Activated CD4-positive, alpha-beta T cell treated with anti-CD3 and anti-CD28 coated beads, Interleukin-2, amount 10 ng/mL, durations not matched to agents 7 days and 5 days (primary cell): ENCODE measurements at regions not wholly inside any gene's neighbourhood (a gene's known extent, or its start where the extent isn't known, plus 50 kb on each side); places are given as distances from the start of the nearest gene placed in this dataset.

Source experiments
- CTCF ChIA-PET: fragments of 350-600 bp; sonication (Branson Sonifier 250); formaldehyde crosslinking; loops from one replicate; lab custom pipeline; 2021; ENCODE audit warnings: antibody characterized with exemption; lab: Charles Lee
- POLR2A ChIA-PET: fragments of 350-600 bp; sonication (Branson Sonifier 250); formaldehyde crosslinking; loops from one replicate; lab custom pipeline; 2021; ENCODE audit warnings: antibody characterized with exemption; lab: Charles Lee
- DNase-seq: peaks from one replicate; pipeline ENCODE4 v3.0.0-alpha.2; 2020
- H3K27ac Mint-ChIP-seq: one replicate; pipeline ENCODE4 v1.8.0; 2021; ENCODE audit warnings: mild to moderate bottlenecking, moderate library complexity, mixed read lengths
- H3K27me3 Mint-ChIP-seq: one replicate; pipeline ENCODE4 v1.8.0; 2021; ENCODE audit warnings: mixed read lengths
- H3K36me3 Mint-ChIP-seq: one replicate; pipeline ENCODE4 v1.8.0; 2021; ENCODE audit warnings: low read depth, mixed read lengths
- H3K4me1 Mint-ChIP-seq: one replicate; pipeline ENCODE4 v1.8.0; 2021; ENCODE audit warnings: mixed read lengths
- H3K4me3 Mint-ChIP-seq: one replicate; pipeline ENCODE4 v1.8.0; 2021; ENCODE audit warnings: mild to moderate bottlenecking, moderate library complexity, mixed read lengths
- H3K9me3 Mint-ChIP-seq: one replicate; pipeline ENCODE4 v1.8.0; 2021; ENCODE audit warnings: mixed read lengths

DNA sequence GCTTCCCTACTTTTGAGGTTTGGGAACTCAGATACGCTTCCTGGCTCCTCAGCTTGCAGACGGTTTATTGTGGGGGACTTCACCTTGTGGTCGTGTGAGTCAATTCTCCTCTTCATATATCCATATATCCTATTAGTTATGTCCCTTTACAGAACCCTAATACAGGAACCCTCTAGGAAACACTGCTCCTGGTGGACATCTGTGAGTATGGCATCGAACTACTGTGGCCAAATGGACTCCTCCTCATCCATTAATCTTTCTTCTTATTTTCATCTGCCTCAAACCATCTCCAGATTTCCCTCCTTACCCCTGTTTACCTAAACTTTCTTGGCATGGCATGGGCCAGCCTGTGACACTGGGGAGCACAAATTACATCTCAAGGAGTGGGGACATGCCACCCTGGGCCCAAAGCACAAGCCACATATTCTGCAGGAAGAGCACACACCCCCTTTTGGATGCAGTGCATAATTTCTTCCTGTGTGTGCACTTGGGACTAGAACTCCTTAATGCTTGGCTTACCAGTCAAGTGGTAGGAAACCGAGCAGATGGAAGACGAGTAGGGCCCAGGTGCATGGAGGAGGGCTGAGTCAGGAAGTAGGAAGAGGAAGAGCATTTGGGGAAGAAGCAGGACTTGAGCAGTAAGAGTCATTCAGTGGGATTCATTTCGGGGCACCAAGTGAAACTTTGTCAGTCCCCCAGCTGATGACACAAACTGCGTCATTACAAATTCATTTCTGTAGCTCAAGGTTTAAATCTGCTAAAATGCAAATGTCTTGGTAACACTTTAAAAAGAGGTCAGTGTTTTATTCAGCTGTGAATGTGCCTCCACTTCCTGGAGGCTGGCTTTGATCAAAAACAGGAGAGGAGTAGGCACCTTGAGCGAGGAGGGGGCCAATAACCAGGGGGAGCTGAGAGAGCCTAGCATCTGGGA lies 80.8 kb upstream of the PLXNA4 start:
- POLR2A ChIA-PET: no interaction called here
- peaks cover 29% of the 10 kb centered on the region for H3K4me1 Mint-ChIP-seq
- H3K27ac Mint-ChIP-seq: no peak overlapping the region
- peak; percentile 10 for DNase-seq
- H3K36me3 Mint-ChIP-seq: peaks cover 5% of the 10 kb centered on the region
- CTCF ChIA-PET: interaction anchor here (1.3 kb wide), 1 partner anchor 9 kb away, joined by 4 read pairs; no protein-coding TSS in a partner anchor
- H3K27me3 Mint-ChIP-seq: no peaks in the 10 kb centered on the region
- peaks cover 15% of the 10 kb centered on the region for H3K9me3 Mint-ChIP-seq
- H3K4me3 Mint-ChIP-seq: no peak overlapping the region

DNA sequence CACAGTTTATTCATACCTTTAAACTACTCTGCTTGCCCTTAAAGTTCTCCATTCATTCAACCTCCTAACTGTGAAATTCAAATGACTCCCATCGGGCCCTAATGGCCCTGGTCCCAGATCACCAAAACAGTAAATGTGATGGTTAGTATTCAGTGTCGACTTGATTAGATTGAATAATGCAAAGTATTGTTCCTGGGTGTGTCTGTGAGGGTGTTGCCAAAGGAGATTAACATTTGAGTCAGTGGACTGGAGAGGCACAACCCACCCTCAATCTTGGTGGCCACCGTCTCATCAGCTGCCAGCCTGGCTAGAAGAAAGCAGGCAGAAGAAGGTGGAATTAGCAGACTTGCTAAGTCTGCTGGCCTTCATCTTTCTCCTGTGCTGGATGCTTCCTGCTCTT lies 80.1 kb upstream of the PLXNA4 start:
- Mint-ChIP-seq H3K36me3 (peaks cover 5% of the 10 kb centered on the region), H3K27ac (no peak overlapping the region), H3K4me1 (peaks cover 29% of the 10 kb centered on the region), H3K9me3 (peaks cover 13% of the 10 kb centered on the region), H3K4me3 (no peak overlapping the region), H3K27me3 (no peaks in the 10 kb centered on the region)
- CTCF ChIA-PET: no interaction called here
- POLR2A ChIA-PET: no interaction called here
- no peak for DNase-seq

DNA sequence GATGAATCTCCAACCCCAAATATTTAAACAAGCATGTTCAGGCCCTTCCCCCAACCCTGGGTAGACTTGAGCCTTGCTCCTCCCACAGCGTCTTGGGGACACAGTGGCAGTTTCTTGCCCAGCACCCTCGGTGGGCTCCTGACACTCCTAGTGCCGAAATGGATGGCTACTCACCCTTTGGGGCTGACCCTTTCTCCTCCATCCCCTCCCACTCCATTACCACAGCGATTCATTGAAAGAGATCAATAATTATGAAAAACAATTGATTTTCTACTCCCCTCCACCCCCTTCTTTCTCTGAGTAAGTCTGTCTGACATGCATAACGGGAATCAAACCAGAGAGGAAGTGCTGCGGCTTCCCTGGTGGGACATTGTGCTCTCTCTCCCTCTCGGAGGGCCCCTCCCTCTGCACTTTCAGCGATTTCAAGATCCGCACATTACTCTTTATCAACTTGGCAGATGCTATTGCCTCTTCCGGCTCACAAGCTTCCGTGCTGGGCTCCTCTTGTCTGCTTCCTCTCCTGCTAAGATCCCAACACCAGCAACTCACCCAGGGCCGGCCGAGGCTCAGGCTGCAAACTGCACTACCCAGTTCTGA lies 79.0 kb upstream of the PLXNA4 start:
- no peaks in the 10 kb centered on the region for H3K27me3 Mint-ChIP-seq
- H3K9me3 Mint-ChIP-seq: peaks cover 10% of the 10 kb centered on the region
- ChIA-PET POLR2A (no interaction called here), CTCF (interaction anchor here (1.1 kb wide), 1 partner anchor 11 kb away, joined by 4 read pairs; no protein-coding TSS in a partner anchor)
- H3K4me3 Mint-ChIP-seq: peak overlapping the region; percentile 67
- peak overlapping the region; percentile 89 for H3K27ac Mint-ChIP-seq
- peaks cover 29% of the 10 kb centered on the region for H3K4me1 Mint-ChIP-seq
- peak; percentile 68 for DNase-seq
- peaks cover 5% of the 10 kb centered on the region for H3K36me3 Mint-ChIP-seq

GRCh38 chr7:132654150-132654549 lies 77.9 kb upstream of the PLXNA4 start:
- DNase-seq: no peak
- Mint-ChIP-seq H3K4me3 (no peak overlapping the region), H3K9me3 (peaks cover 10% of the 10 kb centered on the region), H3K36me3 (peaks cover 5% of the 10 kb centered on the region), H3K27ac (no peak overlapping the region), H3K4me1 (peaks cover 29% of the 10 kb centered on the region), H3K27me3 (no peaks in the 10 kb centered on the region)
- ChIA-PET CTCF (interaction anchor here (0.6 to 1.5 kb wide), 5 partner anchors 8 to 770 kb away, joined by 3 to 12 read pairs (median 4); no protein-coding TSS in a partner anchor), POLR2A (interaction anchor here (0.5 kb wide), 1 partner anchor 49 kb away, joined by 3 read pairs; no protein-coding TSS in a partner anchor)

DNA sequence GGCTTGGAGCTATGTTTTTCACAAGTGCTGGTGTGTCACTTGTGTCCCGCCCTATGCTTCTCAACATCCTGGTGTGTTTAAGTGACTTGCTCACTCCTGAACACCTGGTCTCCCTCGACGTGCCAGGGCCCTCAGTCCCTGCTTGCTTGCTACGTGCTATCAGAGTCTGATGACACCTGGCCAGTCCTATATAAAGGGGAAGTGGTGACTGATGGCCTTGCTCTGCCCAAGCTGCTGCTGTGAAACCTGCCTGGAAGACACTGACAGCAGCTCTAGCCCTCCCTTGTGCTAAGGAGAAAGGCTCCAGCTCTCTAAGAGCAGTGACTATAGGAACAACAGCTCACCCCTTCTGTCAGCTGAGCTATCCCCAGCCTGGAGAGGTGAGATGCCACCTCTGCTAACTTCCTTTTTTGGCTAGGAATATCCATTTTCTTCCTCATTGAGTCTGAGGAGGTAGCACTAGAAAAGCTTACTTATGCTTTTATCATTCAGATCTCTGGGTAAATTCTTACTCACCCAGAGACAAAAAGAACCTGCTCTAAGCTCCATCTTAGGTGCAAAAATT lies 77.2 kb upstream of the PLXNA4 start:
- H3K4me1 Mint-ChIP-seq: peaks cover 29% of the 10 kb centered on the region
- H3K4me3 Mint-ChIP-seq: no peak overlapping the region
- H3K36me3 Mint-ChIP-seq: peaks cover 5% of the 10 kb centered on the region
- ChIA-PET POLR2A (interaction anchor here (0.5 kb wide), 1 partner anchor 50 kb away, joined by 3 read pairs; no protein-coding TSS in a partner anchor), CTCF (interaction anchor here (0.7 to 1.5 kb wide), 5 partner anchors 7 to 195 kb away, joined by 3 to 12 read pairs (median 4); no protein-coding TSS in a partner anchor)
- no peak overlapping the region for H3K27ac Mint-ChIP-seq
- H3K9me3 Mint-ChIP-seq: peaks cover 10% of the 10 kb centered on the region
- DNase-seq: no peak
- no peaks in the 10 kb centered on the region for H3K27me3 Mint-ChIP-seq

- no peak for DNase-seq
- H3K27ac Mint-ChIP-seq: no peak overlapping the region
Observed at GRCh38 chr7:132652507-132652906, 76.2 kb upstream of the PLXNA4 start.

DNA sequence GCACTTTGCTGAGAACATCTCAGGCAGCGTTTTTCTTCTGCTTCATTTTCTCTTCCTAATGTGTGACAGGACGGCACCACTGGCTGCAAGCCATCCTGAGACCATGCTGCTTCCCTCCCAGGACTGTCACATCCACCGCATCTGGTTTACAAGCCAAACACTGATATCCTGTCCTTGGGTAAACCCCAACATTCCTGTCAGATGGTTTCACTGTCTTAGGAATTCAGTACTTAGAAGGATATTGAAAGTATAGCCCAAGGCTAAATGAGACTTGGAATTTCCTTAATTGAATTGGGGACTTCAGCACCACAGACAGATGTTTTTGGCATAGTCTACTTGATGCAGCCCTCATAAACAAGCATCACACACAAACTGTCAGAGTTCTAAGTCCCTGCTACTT lies 74.2 kb upstream of the PLXNA4 start:
- no peak for DNase-seq
- H3K9me3 Mint-ChIP-seq: peaks cover 3% of the 10 kb centered on the region

More at GRCh38 chr7:132652507-132652906, 76.2 kb upstream of the PLXNA4 start:
- POLR2A ChIA-PET: no interaction called here
- no peak overlapping the region for H3K4me3 Mint-ChIP-seq
- CTCF ChIA-PET: no interaction called here
- H3K27me3 Mint-ChIP-seq: no peaks in the 10 kb centered on the region
- H3K4me1 Mint-ChIP-seq: peaks cover 29% of the 10 kb centered on the region
- peaks cover 5% of the 10 kb centered on the region for H3K36me3 Mint-ChIP-seq
- peaks cover 10% of the 10 kb centered on the region for H3K9me3 Mint-ChIP-seq

DNA sequence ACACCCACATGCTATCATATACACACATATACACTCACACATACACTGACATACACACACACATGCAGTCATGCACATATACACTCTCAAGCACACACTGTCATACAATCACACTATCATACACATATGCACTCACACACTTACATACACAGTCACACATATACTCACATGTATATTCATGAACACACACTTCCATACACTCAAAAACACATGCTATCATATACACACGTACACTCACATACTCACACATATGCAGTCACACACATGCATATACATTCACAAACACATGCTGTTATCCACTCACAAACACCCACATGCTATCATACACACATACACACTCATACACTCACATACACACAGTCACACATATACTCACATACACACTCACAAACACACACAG lies 71.0 kb upstream of the PLXNA4 start:
- Mint-ChIP-seq H3K36me3 (no peaks in the 10 kb centered on the region), H3K4me3 (no peak overlapping the region), H3K4me1 (no peaks in the 10 kb centered on the region), H3K27me3 (no peaks in the 10 kb centered on the region), H3K9me3 (no peaks in the 10 kb centered on the region), H3K27ac (no peak overlapping the region)
- no peak for DNase-seq
- ChIA-PET POLR2A (no interaction called here), CTCF (no interaction called here)

More for the DNA sequence above, 74.2 kb upstream of the PLXNA4 start:
- H3K27me3 Mint-ChIP-seq: no peaks in the 10 kb centered on the region
- ChIA-PET POLR2A (no interaction called here), CTCF (interaction anchor here (1.1 to 1.4 kb wide), 2 partner anchors 9 to 12 kb away, joined by 4 read pairs; no protein-coding TSS in a partner anchor)
- H3K4me3 Mint-ChIP-seq: no peak overlapping the region
- H3K36me3 Mint-ChIP-seq: peaks cover 2% of the 10 kb centered on the region
- no peak overlapping the region for H3K27ac Mint-ChIP-seq
- H3K4me1 Mint-ChIP-seq: peaks cover 14% of the 10 kb centered on the region

DNA sequence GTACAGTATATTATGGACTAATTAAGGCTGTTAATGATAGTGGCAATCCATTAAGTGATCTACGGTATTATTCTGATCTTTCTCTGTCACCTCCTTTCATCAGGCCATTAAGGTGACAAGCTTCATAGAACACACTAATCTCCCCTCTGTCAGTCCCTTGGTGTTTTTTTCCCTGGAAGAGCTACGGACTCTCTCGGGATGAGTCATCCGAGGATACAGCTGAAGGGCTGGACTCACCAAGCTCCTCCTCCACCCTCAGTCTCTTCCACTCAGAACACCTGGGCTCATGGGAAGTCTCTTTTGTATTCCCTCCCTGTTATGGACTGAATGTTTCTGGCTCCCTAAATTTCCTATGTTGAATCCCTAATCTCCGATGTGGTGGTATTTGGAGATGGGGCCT lies 69.8 kb upstream of the PLXNA4 start:
- CTCF ChIA-PET: interaction anchor here (0.9 kb wide), 1 partner anchor 8 kb away, joined by 4 read pairs; no protein-coding TSS in a partner anchor
- Mint-ChIP-seq H3K4me1 (no peaks in the 10 kb centered on the region), H3K36me3 (no peaks in the 10 kb centered on the region), H3K4me3 (no peak overlapping the region), H3K27ac (no peak overlapping the region), H3K9me3 (no peaks in the 10 kb centered on the region), H3K27me3 (no peaks in the 10 kb centered on the region)
- POLR2A ChIA-PET: no interaction called here
- DNase-seq: no peak

DNA sequence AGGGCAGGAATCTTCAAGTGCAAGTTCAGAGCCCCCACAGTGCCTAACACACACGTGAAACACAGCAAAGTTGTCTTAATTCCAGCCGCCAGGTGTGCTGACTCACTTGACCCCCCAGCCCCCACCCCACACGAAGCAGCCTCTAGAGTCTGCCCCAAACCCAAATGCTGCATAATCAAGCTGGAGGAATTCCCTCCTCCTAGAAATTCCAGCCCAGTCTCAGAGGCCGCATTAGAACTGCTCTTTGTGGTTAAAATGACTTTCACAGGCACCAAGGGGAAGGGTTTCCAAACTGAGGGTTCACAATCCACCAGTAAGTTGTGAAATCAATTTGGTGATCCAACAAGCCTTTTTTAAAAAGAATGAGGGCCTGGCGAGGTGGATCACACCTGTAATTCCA lies 67.0 kb upstream of the PLXNA4 start:
- Mint-ChIP-seq H3K27me3 (no peaks in the 10 kb centered on the region), H3K27ac (no peak overlapping the region), H3K4me3 (no peak overlapping the region), H3K9me3 (no peaks in the 10 kb centered on the region), H3K4me1 (no peaks in the 10 kb centered on the region), H3K36me3 (no peaks in the 10 kb centered on the region)
- ChIA-PET CTCF (no interaction called here), POLR2A (no interaction called here)
- no peak for DNase-seq

DNA sequence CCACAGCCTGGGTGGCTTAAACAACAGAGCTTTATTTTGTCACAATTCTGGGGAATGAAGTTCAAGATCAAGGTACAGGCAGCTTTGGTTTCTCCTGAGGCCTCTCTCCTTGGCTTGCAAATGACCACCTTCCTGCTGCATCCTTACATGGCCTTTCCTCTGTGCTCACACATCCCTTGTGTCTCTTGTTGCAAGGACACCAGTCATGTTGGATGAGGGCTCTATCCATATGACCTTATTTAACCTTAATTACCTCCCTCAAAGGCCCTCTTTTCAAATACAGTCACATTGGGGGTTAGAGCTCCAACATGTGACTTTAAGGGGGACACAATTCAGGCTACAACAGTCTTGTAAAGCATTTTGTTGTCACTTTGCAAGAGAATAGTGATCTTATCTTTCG lies 65.0 kb upstream of the PLXNA4 start:
- DNase-seq: no peak
- no peaks in the 10 kb centered on the region for H3K9me3 Mint-ChIP-seq
- no peak overlapping the region for H3K4me3 Mint-ChIP-seq
- ChIA-PET CTCF (no interaction called here), POLR2A (no interaction called here)
- no peak overlapping the region for H3K27ac Mint-ChIP-seq
- no peaks in the 10 kb centered on the region for H3K4me1 Mint-ChIP-seq
- no peaks in the 10 kb centered on the region for H3K27me3 Mint-ChIP-seq
- no peaks in the 10 kb centered on the region for H3K36me3 Mint-ChIP-seq

DNA sequence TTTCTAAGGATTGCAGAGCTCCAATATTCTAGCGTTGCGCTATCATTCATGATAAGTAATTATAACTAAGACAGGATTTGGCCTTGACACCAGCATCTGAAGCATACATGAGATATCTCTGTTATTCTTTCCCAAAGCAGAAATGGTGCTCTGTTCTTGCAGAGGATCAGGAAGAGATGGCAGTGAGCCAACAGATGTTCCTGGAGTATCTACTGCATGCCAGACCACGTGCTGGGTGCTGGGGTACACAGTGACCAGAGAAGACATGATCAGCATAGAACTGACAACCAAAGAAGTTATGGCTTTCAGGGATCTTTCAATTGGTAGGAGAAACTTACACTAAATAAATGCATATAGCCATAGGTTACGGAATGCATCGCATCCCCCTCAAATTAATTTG lies 63.7 kb upstream of the PLXNA4 start:
- no peak overlapping the region for H3K27ac Mint-ChIP-seq
- no peaks in the 10 kb centered on the region for H3K4me1 Mint-ChIP-seq
- ChIA-PET POLR2A (no interaction called here), CTCF (no interaction called here)
- H3K36me3 Mint-ChIP-seq: no peaks in the 10 kb centered on the region
- H3K4me3 Mint-ChIP-seq: no peak overlapping the region
- H3K9me3 Mint-ChIP-seq: no peaks in the 10 kb centered on the region
- H3K27me3 Mint-ChIP-seq: no peaks in the 10 kb centered on the region
- DNase-seq: no peak
